ENCODE measurements at regions not wholly inside any gene's neighbourhood (a gene's known extent, or its start where the extent isn't known, plus 50 kb on each side); places are given as distances from the start of the nearest gene placed in this dataset.

- Histone ChIP-seq H2AK5ac (ENCODE audit: insufficient read length, low read length) (no peak overlapping the region), H3K9ac (ENCODE audit: extremely low read depth, insufficient read length, low read length) (no peak overlapping the region), H4K20me1 (ENCODE audit: control insufficient read depth, insufficient read depth, insufficient read length) (peaks cover 3% of the 10 kb centered on the region), H3K23me2 (ENCODE audit: insufficient read length, low read depth, low read length, poor library complexity, severe bottlenecking) (no peaks in the 10 kb centered on the region), H3K9me3 (ENCODE audit: control insufficient read depth, low read depth, low read length) (no peaks in the 10 kb centered on the region), H3K4me1 (ENCODE audit: insufficient read depth, low read length) (no peaks in the 10 kb centered on the region), H2BK120ac (ENCODE audit: low read depth, low read length, poor library complexity, severe bottlenecking) (no peak overlapping the region), H4K91ac (ENCODE audit: insufficient read length, low read depth, low read length) (no peak overlapping the region), H3K18ac (ENCODE audit: insufficient read length, low read depth, low read length) (no peak overlapping the region), H3T11ph (ENCODE audit: low read length) (no peak overlapping the region), H2BK20ac (ENCODE audit: low read depth, low read length, poor library complexity, severe bottlenecking) (no peak overlapping the region), H3K14ac (ENCODE audit: insufficient read depth, low read length) (no peak overlapping the region), H2BK5ac (ENCODE audit: insufficient read length, low read length) (no peak overlapping the region), H3K4ac (ENCODE audit: low read depth, low read length) (no peak overlapping the region), H3K79me2 (ENCODE audit: insufficient read depth, low read length) (no peaks in the 10 kb centered on the region), H3K79me1 (ENCODE audit: insufficient read depth, low read depth, low read length, poor library complexity, severe bottlenecking) (no peaks in the 10 kb centered on the region), H4K5ac (ENCODE audit: insufficient read length, low read depth, low read length) (no peak overlapping the region), H3K23ac (ENCODE audit: insufficient read length, low read depth, low read length) (no peak overlapping the region), H3K27me3 (ENCODE audit: insufficient read depth, low read length) (no peaks in the 10 kb centered on the region), H2BK12ac (ENCODE audit: insufficient read length, low read depth, low read length) (no peak overlapping the region), H3K56ac (ENCODE audit: insufficient read length, low read depth, low read length) (no peak overlapping the region), H3K4me2 (ENCODE audit: insufficient read depth, insufficient read length, low read length) (no peak overlapping the region), H4K8ac (replicated peaks; ENCODE audit: insufficient read length, low read depth, low read length) (no peak overlapping the region), H2BK15ac (ENCODE audit: low read depth, low read length) (no peak overlapping the region), H2AFZ (ENCODE audit: low read length) (no peak overlapping the region), H3K27ac (ENCODE audit: insufficient read length, low read depth, low read length) (no peak overlapping the region)
- WGBS (ENCODE audit: extremely low coverage, insufficient read length, low lambda C conversion rate): no CpG with 5 or more reads among the region's 9 CpGs
- Mint-ChIP-seq H3K27ac (no peak overlapping the region), H3K9me3 (peaks cover 4 to 5% of the 10 kb centered on the region in 2 experiments; a peak in 2 of 5 replicates), H3K36me3 (ENCODE audit: insufficient read depth in 1 of 3, low read depth in 3 of 3) (no peaks in the 10 kb centered on the region; a peak in 1 of 7 replicates), H3K27me3 (ENCODE audit: low read depth) (no peaks in the 10 kb centered on the region; the same call in 1 of the 2 replicates), H3K4me3 (no peak overlapping the region), H3K4me1 (peaks cover 0 to 4% of the 10 kb centered on the region in 2 experiments; a peak in 2 of 4 replicates)
- no peak for DNase-seq
- TF ChIP-seq CTCF (conservative IDR thresholded peaks at IDR 0.05): no peak
Measured at GRCh38 chr17:5714993-5715392, 130.7 kb upstream of the NLRP1 start.
